KOPT-K1 (cell line): ENCODE measurements at regions not wholly inside any gene's neighbourhood (a gene's known extent, or its start where the extent isn't known, plus 50 kb on each side); places are given as distances from the start of the nearest gene placed in this dataset.
"Not testable (repeated sequence)": the region's sequence is repeated elsewhere in the genome, so short reads cannot be mapped to it uniquely, and the experiment has no call there.

Experiments used
- H3K27ac ChIP-seq: fragments of 200-600 bp; sonication (generic); 2 replicates; pipeline ENCODE4 v1.5.1; 2016; ENCODE audit warnings: antibody characterized with exemption, mild to moderate bottlenecking, low read depth, low read length; ENCODE audit not compliant: poor library complexity, severe bottlenecking
- H3K36me3 ChIP-seq: fragments of 200-600 bp; sonication (generic); 2 replicates; pipeline ENCODE4 v1.5.1; 2017; ENCODE audit warnings: antibody characterized with exemption, mild to moderate bottlenecking, low read length, moderate library complexity; ENCODE audit not compliant: insufficient read depth
- H3K9me3 ChIP-seq: fragments of 200-600 bp; sonication (generic); 2 replicates; pipeline ENCODE4 v1.5.1; 2017; ENCODE audit warnings: antibody characterized with exemption, low read length, mild to moderate bottlenecking; ENCODE audit not compliant: insufficient read depth, poor library complexity, severe bottlenecking

- H3K27ac ChIP-seq, H3K9me3 ChIP-seq, H3K36me3 ChIP-seq: not testable (repeated sequence)
These were observed 64.0 kb upstream of the PLEKHM1 start for GRCh38 chr17:45554479-45554878.

- H3K27ac ChIP-seq, H3K9me3 ChIP-seq, H3K36me3 ChIP-seq: not testable (repeated sequence)
These were observed 68.3 kb upstream of the PLEKHM1 start for GRCh38 chr17:45558821-45559220.

- H3K9me3 ChIP-seq, H3K36me3 ChIP-seq: not testable (repeated sequence)
- H3K27ac ChIP-seq, result peak overlapping the region; percentile 63
These were observed 72.3 kb upstream of the PLEKHM1 start for GRCh38 chr17:45562868-45563267.

- H3K36me3 ChIP-seq, H3K9me3 ChIP-seq: not testable (repeated sequence)
- peak overlapping the region; percentile 63 for H3K27ac ChIP-seq
These were observed 72.8 kb upstream of the PLEKHM1 start for GRCh38 chr17:45563283-45563682.

- H3K36me3 ChIP-seq, result peaks cover 29% of the 10 kb centered on the region
- not testable (repeated sequence) for H3K9me3 ChIP-seq, H3K27ac ChIP-seq
These were observed 77.8 kb upstream of the PLEKHM1 start for GRCh38 chr17:45568275-45568674.

GRCh38 chr17:45573326-45573725 is 82.8 kb upstream of the PLEKHM1 start:
- not testable (repeated sequence) for H3K9me3 ChIP-seq

GRCh38 chr17:45573924-45574770 is 83.6 kb upstream of the PLEKHM1 start:
- Histone ChIP-seq H3K27ac (peak overlapping the region; percentile 40), H3K36me3 (peaks cover 80% of the 10 kb centered on the region), H3K9me3 (no peaks in the 10 kb centered on the region)

More at GRCh38 chr17:45573326-45573725, 82.8 kb upstream of the PLEKHM1 start:
- Histone ChIP-seq H3K36me3 (peaks cover 71% of the 10 kb centered on the region), H3K27ac (peak overlapping the region; percentile 40)

- Histone ChIP-seq H3K27ac (peak overlapping the region; percentile 39), H3K36me3 (peaks cover 83% of the 10 kb centered on the region), H3K9me3 (no peaks in the 10 kb centered on the region)
These were observed 84.8 kb upstream of the PLEKHM1 start for GRCh38 chr17:45575126-45575885.

- not testable (repeated sequence) for H3K9me3 ChIP-seq
- Histone ChIP-seq H3K36me3 (peaks cover 88% of the 10 kb centered on the region), H3K27ac (peak overlapping the region; percentile 39)
These were observed 86.2 kb upstream of the PLEKHM1 start for GRCh38 chr17:45576527-45577307.

- Histone ChIP-seq H3K27ac (peak overlapping the region; percentile 12), H3K9me3 (no peaks in the 10 kb centered on the region), H3K36me3 (peaks cover 94% of the 10 kb centered on the region)
These were observed 87.2 kb upstream of the PLEKHM1 start for GRCh38 chr17:45577571-45578279.

GRCh38 chr17:45578516-45579455 is 88.3 kb upstream of the PLEKHM1 start:
- no peaks in the 10 kb centered on the region for H3K9me3 ChIP-seq
- peaks cover 90% of the 10 kb centered on the region for H3K36me3 ChIP-seq
- H3K27ac ChIP-seq, result peak overlapping the region; percentile 98

- peaks cover 79% of the 10 kb centered on the region for H3K36me3 ChIP-seq
- no peaks in the 10 kb centered on the region for H3K9me3 ChIP-seq
- H3K27ac ChIP-seq, result peak overlapping the region; percentile 98
These were observed 89.3 kb upstream of the PLEKHM1 start for GRCh38 chr17:45579529-45580495.

- H3K36me3 ChIP-seq, result peaks cover 68% of the 10 kb centered on the region
- peak overlapping the region; percentile 98 for H3K27ac ChIP-seq
- H3K9me3 ChIP-seq, result no peaks in the 10 kb centered on the region
These were observed 90.4 kb upstream of the PLEKHM1 start for GRCh38 chr17:45580924-45581323.
